NCI-H2196 treated with DMSO at 0.1 percent for 48 hours (cell line): ENCODE measurements at regions not wholly inside any gene's neighbourhood (a gene's known extent, or its start where the extent isn't known, plus 50 kb on each side); places are given as distances from the start of the nearest gene placed in this dataset.

Source experiments
- DNase-seq: peaks from one replicate; lab custom pipeline; 2025; ENCODE audit not compliant: unreplicated experiment; lab: John Stamatoyannopoulos, UW

DNA sequence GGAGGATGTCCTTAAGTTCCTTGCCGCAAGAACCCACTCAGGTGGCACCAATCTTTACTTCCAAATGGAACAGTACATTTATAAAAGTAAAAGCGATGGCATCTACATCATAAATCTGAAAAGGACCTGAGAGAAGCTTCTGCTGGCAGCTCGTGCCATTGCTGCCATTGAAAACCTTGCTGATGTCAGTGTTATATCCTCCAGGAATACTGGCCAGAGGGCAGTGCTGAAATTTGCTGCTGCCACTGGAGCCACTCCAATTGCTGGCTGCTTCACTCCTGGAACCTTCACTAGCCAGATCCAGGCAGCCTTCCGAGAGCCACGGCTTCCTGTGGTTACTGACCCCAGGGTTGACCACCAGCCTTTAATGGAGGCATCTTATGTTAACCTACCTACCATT is 191.7 kb downstream of the TRIM27 start:
- no peak for DNase-seq

GRCh38 chr6:28734443-28734959 is 189.3 kb downstream of the TRIM27 start:
- no peak for DNase-seq

- no peak for DNase-seq
Observed at GRCh38 chr6:28736121-28736520, 187.7 kb downstream of the TRIM27 start.

DNA sequence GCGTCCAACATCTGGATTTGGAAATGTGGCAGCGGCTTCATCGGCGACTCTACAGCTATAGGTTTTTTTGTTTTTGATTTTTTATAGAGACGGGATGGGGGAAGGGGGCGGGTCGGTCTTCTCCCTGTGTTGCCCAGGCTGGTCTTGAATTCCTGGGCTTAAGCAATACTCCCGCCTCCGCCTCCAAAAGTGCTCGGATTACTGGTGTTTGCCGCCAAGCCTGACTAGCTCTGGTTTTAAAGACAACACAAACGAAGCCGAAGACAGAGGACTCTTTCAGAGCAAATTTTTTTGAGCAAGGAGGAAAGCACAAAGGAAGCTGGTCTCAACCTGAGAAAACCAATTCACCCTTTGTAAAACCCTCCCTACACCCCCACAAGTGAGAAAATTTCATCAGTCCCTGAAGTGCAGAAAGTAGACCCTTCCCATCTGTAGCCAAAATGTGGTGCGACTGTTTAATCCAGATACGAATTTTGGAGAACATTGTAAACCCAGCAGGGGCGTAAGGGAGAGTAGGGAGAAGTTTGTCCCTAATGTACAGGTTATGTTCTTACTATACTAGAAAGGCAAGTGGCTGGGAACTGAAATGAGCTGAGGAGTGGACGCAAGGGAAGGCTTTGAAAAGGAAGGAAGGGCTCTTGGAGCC is 185.9 kb downstream of the TRIM27 start:
- no peak for DNase-seq

GRCh38 chr6:28738396-28738765 is 185.4 kb downstream of the TRIM27 start:
- no peak for DNase-seq

- DNase-seq: no peak
Observed at GRCh38 chr6:28741363-28741762, 182.4 kb downstream of the TRIM27 start.

GRCh38 chr6:28742668-28743270 is 181.0 kb downstream of the TRIM27 start:
- no peak for DNase-seq

GRCh38 chr6:28743271-28743789 is 180.5 kb downstream of the TRIM27 start:
- no peak for DNase-seq

DNA sequence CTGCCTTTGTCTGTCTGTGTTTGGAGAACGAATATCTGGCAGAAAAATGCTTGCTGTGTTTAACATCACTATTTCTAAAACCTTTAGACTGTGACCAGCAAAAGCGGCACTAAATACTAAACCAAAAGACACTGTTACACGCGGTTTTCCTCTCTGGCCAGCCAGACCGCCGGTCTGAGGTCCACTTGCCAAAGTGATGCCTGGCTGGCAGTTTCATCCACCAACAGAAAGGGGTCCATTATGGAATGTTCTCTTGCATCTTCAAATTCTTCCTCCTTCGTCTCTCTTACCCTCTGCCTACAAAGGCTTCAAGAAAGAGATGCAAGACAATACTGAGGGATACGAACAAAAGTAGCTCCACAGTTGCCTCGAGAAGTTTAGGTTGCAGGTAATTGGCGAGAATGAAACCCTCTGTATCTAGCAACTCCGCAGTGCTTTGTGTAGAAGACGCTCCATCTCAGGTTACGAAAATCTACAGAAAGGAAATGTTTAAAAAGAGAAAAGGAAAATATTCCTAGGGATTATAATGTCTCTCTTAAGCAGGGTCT is 176.6 kb downstream of the TRIM27 start:
- no peak for DNase-seq

- no peak for DNase-seq
Observed at GRCh38 chr6:28747631-28748157, 176.1 kb downstream of the TRIM27 start.

GRCh38 chr6:28748192-28748591 is 175.6 kb downstream of the TRIM27 start:
- DNase-seq: no peak

GRCh38 chr6:28750926-28751458 is 172.8 kb downstream of the TRIM27 start:
- DNase-seq: no peak

DNA sequence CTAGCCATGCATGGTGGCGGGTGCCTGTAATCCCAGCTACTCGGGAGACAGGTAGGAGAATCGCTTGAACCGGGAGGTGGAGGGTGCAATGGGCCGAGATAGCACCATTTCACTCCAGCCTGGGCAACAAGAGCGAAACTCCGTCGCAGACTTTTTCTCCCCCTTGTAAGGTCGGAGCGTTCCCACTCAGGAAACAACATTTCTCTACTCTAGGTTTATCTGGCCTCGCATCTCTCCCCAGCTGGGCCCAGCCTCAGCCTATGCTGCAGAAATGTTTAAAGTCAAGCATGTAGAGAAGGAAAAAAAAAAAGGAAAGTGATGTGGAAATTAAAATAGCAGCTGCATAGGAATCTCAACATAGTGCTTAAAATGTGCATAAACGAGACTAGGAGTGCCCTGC is 172.3 kb downstream of the TRIM27 start:
- no peak for DNase-seq

DNA sequence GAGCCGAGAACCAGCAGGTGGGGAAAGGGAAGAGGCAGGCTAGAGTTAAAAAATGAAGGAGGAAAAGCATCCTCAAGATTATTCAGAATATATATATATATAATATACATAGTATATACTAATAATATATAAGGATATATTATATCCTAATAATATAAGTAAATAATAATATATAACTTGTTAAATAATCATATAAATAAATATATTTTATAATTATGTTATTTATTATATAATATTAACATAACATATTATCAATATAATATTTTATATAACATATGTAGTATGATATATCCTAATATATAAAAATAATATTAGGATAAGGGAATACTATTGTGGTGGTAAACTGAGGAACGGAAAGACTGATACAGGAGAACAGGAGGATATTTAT is 171.8 kb downstream of the TRIM27 start:
- no peak for DNase-seq

DNA sequence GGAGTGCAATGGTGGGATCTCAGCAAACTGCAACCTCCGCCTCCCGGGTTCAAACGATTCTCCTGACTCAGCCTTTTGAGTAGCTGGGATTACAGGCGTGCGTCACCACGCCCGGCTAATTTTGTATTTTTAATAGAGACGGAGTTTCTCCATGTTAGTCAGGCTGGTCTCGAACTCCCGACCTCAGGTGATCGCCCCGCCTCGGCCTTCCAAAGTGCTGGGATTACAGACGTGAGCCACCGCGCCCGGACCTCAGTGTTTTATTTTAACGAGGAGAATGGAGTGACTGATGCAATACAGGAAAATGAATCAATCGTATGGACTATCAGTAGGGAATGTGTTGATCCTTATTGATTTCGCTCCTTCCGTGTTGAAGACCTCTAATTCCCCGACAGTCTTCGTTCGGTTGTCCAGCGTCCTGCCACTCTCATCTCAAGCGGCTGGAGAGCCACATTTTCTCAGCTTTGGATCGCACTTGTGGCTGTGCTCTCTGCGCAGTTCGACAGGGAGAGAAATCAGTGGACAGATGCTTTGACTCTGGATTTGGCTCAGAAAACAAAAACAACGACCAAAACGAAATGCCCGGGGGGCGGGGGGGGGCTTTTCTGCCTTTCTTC is 166.2 kb downstream of the TRIM27 start:
- no peak for DNase-seq

- DNase-seq: no peak
Observed at GRCh38 chr6:28758046-28758817, 165.6 kb downstream of the TRIM27 start.

DNA sequence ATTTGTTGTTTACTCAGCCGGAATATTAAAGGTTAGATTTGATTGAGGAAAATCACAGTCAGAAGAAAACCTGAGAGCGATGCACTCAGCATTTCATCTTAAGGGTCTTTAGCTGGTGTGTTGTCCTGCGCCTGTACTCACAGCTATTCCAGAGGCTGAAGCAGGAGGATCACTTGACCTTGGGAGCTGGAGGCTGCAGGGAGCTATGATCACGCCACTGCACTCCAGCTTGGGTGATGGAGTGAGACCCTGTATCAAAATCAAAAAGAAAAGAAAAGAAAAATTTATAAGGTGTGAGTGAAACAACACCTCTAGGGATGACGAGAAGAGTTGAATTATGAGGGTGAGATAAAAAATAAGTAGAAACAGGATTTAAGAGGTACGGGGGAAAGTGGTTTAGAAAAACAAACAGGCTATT is 165.0 kb downstream of the TRIM27 start:
- no peak for DNase-seq

DNA sequence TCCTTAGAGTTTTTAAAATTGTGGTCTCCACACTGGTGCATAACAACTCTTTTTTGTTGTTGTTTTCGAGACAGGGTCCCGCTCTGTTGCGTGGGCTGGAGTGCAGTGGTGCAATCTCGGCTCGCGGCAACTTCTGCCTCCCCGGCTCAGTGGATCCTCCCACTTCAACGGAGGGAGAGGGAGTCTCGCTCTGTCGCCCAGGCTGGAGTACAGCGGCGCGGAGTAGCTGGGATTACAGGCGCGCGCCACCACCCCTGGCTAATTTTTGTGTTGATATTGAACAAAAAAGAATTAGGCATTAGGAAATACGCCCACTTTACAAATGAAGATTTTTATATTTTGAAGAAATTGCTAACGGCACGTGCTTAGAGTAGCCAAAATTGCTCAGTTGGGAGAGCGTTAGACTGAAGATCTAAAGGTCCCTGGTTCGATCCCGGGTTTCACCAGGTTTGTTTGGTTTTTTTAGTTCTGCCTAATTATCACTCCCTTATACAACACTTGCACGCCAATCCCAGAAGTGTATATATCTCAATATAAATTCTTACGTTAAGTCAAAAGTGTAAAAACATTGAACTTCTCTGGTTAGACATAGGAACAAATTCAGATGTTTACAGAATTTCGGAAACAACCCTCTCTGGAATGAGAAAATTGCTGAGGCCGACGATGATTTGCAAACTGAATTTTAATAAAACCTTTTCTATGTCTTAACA is 159.6 kb downstream of the TRIM27 start:
- DNase-seq: no peak

GRCh38 chr6:28764761-28765282 is 159.0 kb downstream of the TRIM27 start:
- DNase-seq: no peak

DNA sequence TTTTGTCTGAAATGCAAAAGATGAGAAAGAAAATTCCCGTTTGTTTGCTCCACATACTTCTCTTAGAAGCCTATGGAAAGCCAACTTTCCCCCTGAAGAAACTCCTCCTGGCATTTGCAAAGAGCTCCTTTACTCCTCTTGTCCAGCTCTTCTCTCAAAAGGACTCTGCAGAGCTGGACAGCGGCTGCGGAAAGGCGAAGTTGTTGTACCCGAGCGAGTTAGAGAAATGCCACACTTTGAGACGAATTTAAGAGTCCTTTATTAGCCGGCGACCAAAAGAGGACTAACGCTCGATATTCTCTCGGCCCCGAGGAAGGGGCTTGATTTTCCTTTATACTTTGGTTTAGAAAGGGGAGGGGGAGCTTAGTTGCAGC is 157.8 kb downstream of the TRIM27 start:
- no peak for DNase-seq
